ENCODE measurements at regions not wholly inside any gene's neighbourhood (a gene's known extent, or its start where the extent isn't known, plus 50 kb on each side); places are given as distances from the start of the nearest gene placed in this dataset.
"Not testable (repeated sequence)": the region's sequence is repeated elsewhere in the genome, so short reads cannot be mapped to it uniquely, and the experiment has no call there.

DNA sequence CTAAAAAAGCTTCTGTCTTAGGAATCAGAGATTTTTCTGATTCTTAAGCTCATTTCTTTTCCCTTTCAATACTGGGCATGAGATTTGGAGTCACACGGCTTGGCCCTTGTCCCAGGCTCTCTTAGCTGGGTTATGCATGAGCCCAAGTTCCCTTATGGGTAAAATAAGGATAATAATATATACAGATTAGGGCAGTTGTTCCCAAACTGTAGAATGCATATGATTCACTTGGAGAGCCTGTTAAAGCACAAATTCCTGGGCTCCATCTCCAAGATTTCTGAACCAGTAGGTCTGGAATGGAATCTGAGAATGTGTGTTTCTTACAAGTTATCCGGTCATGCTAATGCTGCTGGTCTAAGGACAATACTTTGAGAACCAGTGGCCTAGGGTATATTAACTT, 154.0 kb downstream of the REEP3 start:
- no peak for DNase-seq (ENCODE audit: low spot score)
- TF ChIP-seq, protein P1, sequence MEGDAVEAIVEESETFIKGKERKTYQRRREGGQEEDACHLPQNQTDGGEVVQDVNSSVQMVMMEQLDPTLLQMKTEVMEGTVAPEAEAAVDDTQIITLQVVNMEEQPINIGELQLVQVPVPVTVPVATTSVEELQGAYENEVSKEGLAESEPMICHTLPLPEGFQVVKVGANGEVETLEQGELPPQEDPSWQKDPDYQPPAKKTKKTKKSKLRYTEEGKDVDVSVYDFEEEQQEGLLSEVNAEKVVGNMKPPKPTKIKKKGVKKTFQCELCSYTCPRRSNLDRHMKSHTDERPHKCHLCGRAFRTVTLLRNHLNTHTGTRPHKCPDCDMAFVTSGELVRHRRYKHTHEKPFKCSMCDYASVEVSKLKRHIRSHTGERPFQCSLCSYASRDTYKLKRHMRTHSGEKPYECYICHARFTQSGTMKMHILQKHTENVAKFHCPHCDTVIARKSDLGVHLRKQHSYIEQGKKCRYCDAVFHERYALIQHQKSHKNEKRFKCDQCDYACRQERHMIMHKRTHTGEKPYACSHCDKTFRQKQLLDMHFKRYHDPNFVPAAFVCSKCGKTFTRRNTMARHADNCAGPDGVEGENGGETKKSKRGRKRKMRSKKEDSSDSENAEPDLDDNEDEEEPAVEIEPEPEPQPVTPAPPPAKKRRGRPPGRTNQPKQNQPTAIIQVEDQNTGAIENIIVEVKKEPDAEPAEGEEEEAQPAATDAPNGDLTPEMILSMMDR (IDR thresholded peaks at IDR 0.05; ENCODE audit: borderline replicate concordance, control extremely low read depth, extremely low read depth, insufficient read depth, missing control alignments): no peak
- in situ Hi-C loops (cut with MboI; ENCODE audit: low sequenced_read_pairs, unreplicated experiment): no loop called here

DNA sequence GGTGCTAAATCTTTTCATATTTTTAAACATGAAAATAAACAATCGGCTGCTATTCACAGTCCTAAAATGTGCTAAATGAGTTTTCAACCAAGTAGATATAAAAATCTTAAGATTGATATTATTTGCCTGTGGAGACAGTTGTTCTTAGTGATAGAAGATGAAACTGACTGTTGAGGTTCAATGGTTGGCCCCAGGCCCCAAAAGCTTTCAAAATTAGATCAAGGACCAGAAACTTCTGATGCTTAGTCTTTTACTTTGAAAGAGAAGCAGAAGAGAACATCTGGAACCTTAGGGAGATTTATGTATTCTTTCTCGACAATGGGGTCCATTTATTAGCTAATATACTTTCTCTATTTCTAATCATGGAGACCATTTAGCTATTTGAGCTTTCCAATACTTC, 155.8 kb downstream of the REEP3 start:
- in situ Hi-C loops (cut with MboI; ENCODE audit: low sequenced_read_pairs, unreplicated experiment): no loop called here
- TF ChIP-seq, protein P1 (IDR thresholded peaks at IDR 0.05; ENCODE audit: borderline replicate concordance, control extremely low read depth, extremely low read depth, insufficient read depth, missing control alignments): no peak
- DNase-seq (ENCODE audit: low spot score): peak; percentile 35

DNA sequence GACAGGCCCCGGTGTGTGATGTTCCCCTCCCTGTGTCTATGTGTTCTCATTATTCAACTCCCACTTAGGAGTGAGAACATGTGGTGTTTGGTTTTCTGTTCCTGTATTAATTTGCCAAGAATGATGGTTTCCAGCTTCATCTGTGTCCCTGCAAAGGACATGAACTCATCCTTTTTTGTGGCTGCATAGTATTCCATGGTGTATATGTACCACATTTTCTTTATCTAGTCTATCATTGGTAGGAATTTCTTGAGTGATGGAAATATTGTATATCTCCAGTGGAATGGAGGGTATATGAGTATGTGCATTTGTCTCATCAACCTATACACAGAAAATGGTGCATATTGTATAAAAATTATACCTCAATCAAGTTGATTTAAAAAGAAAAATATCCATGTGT, 159.3 kb downstream of the REEP3 start:
- in situ Hi-C loops (cut with MboI; ENCODE audit: low sequenced_read_pairs, unreplicated experiment): not testable (repeated sequence)

DNA sequence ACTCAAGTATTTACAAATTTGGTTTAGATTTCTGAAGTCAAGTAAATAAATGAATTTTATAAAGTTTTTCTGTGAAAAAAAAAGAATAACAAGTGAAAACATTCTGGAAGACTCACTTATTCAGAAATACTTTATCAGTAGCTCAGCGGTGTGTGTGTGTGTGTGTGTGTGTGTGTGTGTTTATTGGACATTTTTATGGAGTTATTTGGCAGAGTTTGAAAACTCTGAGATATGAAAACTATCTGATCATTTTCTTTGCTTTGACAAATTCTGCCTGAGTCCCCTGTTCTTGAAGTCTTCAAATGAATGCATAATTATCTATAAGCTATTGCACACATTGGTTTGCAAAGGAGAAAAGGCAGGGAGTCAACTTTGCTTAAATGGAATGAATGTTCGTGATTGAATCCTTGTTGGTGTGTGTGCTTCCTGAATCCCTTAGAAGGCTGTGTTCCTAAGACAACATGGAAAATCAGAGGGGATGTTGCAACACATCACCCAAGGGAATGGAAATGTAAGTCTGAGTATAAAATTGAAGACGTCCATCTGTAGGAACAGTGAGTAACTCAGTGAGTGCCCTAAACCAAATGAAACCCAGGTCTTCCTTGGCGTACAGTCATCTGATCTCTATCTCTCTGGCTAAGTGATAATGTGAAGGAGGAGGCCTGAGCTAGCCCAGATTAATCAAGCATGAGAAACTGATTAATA, 160.9 kb downstream of the REEP3 start:
- DNase-seq (ENCODE audit: low spot score): no peak

More for the DNA sequence above, 159.3 kb downstream of the REEP3 start:
- not testable (repeated sequence) for DNase-seq (ENCODE audit: low spot score)

DNA sequence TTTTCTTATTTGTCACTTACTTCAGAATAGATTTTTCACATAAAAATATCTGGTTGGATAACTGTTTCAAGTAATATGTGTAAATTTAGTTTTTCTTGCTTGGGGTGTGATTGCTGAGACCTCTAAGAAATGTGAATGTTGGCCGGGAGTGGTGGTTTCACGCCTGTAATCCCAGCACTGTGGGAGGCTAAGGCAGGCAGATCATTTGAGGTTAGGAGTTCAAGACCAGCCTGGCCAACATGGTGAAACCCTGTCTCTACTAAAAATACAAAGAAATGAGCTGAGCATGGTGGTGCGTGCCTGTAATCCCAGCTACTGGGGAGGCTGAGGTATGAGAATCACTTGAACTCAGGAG, 161.5 kb downstream of the REEP3 start:
- DNase-seq (ENCODE audit: low spot score); in situ Hi-C loops (cut with MboI; ENCODE audit: low sequenced_read_pairs, unreplicated experiment): not testable (repeated sequence)

More for the DNA sequence above, 160.9 kb downstream of the REEP3 start:
- in situ Hi-C loops (cut with MboI; ENCODE audit: low sequenced_read_pairs, unreplicated experiment): no loop called here
- TF ChIP-seq, protein P1 (IDR thresholded peaks at IDR 0.05; ENCODE audit: borderline replicate concordance, control extremely low read depth, extremely low read depth, insufficient read depth, missing control alignments): no peak

DNA sequence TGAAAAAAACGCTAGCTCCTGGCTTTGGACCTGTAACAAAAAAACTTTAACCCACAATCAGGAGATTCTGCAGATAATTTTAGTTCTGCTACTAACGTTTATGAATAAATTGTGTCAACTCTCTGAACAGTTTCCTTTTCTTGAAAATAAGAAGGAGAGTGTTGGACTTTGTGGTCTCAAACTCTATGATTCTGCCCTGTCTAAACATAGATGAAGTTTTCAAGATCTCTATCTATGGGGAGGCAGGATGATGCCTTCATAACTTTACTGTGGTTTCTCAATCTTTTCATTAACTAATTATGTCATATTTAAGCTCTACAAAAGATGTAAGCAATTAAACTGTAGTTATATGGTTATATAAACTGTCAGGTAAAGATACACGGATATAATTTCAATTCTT, 162.0 kb downstream of the REEP3 start:
- DNase-seq (ENCODE audit: low spot score): no peak
- TF ChIP-seq, protein P1 (IDR thresholded peaks at IDR 0.05; ENCODE audit: borderline replicate concordance, control extremely low read depth, extremely low read depth, insufficient read depth, missing control alignments): no peak
- in situ Hi-C loops (cut with MboI; ENCODE audit: low sequenced_read_pairs, unreplicated experiment): no loop called here

DNA sequence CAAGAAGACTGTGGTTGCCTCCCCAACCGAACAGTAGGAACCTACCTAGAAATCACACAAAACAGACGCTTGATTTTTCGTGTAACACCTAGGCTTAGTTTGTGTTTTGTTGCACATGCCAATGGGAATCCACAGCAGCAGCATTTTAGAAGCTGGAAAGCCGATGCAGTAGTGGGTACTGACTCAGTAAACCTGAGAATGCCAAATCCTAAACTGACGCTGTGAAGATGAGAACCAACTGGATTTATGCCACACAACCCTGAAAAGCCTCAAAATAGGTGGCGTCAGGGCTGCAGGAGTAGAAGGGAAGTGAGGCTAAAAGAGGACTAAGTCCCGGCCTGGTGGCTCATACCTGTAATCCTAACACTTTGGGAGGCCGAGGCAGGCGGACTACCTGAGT, 162.5 kb downstream of the REEP3 start:
- TF ChIP-seq, protein P1 (IDR thresholded peaks at IDR 0.05; ENCODE audit: borderline replicate concordance, control extremely low read depth, extremely low read depth, insufficient read depth, missing control alignments): no peak
- DNase-seq (ENCODE audit: low spot score): no peak
- in situ Hi-C loops (cut with MboI; ENCODE audit: low sequenced_read_pairs, unreplicated experiment): no loop called here

All from GM13976 (cell line).